ENCODE measurements at regions not wholly inside any gene's neighbourhood (a gene's known extent, or its start where the extent isn't known, plus 50 kb on each side); places are given as distances from the start of the nearest gene placed in this dataset.

DNA sequence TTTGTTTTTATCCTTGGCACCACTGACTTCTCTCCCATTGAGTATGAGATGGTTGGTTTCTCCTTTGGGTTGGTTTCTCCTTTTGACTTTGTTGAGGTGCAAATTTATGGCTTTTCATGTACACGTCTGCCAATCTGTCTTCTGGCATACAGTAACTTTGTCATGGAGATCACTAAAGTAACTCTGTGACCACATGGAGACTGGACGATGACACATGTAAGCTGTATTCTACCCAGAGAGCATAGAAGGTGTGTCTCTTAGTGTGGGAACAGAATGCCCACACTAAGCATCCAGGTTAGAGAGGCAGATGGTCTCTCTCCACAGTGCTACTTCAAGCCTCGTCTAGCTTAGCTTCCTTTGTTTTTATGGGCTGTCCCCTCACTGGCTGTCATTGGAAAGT lies 897.5 kb downstream of the SUCLG1 start:
- no peak for ATAC-seq
- 48 to 49% methylated on average over 3 of the region's 3 CpGs for WGBS, 2 donors
- intact Hi-C loops (cut with DNase I), result no loop called here

DNA sequence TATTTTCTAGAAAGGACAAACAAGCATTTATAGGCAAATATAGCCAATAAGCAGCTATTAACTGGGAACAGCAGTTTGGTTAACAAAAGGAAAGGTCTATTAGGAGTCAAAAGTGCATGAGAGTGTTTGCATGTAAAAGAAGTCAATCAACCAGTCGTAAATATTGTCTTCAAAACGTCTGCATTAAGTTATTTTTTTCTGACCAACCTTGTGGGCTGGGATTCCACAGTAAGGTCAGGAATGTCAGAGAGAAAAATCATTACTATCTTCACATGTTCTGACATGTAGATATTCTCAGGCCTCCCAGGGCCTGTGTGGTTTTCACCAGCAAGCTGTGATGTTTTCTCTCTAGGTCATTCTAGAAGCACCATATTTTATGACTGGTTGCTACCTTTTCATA lies 922.5 kb downstream of the SUCLG1 start:
- no peaks in the 10 kb centered on the region for H3K36me3 ChIP-seq (replicated peaks in 1 of 2; ENCODE audit: insufficient read depth in 1 of 2, low read depth in 2 of 2)
- H3K27ac ChIP-seq, result no peak overlapping the region
- no peak overlapping the region for H3K4me3 ChIP-seq
- no peaks in the 10 kb centered on the region for H3K4me1 ChIP-seq
- TF ChIP-seq, protein P1, sequence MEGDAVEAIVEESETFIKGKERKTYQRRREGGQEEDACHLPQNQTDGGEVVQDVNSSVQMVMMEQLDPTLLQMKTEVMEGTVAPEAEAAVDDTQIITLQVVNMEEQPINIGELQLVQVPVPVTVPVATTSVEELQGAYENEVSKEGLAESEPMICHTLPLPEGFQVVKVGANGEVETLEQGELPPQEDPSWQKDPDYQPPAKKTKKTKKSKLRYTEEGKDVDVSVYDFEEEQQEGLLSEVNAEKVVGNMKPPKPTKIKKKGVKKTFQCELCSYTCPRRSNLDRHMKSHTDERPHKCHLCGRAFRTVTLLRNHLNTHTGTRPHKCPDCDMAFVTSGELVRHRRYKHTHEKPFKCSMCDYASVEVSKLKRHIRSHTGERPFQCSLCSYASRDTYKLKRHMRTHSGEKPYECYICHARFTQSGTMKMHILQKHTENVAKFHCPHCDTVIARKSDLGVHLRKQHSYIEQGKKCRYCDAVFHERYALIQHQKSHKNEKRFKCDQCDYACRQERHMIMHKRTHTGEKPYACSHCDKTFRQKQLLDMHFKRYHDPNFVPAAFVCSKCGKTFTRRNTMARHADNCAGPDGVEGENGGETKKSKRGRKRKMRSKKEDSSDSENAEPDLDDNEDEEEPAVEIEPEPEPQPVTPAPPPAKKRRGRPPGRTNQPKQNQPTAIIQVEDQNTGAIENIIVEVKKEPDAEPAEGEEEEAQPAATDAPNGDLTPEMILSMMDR (IDR thresholded peaks at IDR 0.05), result no peak
- no peak for TF ChIP-seq POLR2A (IDR thresholded peaks at IDR 0.05)
- DNase-seq, result no peak
- WGBS, 2 donors, result 28 to 33% methylated on average over 2 of the region's 2 CpGs
- no peaks in the 10 kb centered on the region for H3K27me3 ChIP-seq
- intact Hi-C loops (cut with DNase I), result no loop called here
- no peak for ATAC-seq
- no peaks in the 10 kb centered on the region for H3K9me3 ChIP-seq

More for the DNA sequence above, 897.5 kb downstream of the SUCLG1 start:
- no peak for DNase-seq
- H3K4me1 ChIP-seq, result no peaks in the 10 kb centered on the region
- H3K9me3 ChIP-seq, result no peaks in the 10 kb centered on the region
- no peak overlapping the region for H3K4me3 ChIP-seq
- H3K27me3 ChIP-seq, result no peaks in the 10 kb centered on the region
- no peaks in the 10 kb centered on the region for H3K36me3 ChIP-seq (replicated peaks in 1 of 2; ENCODE audit: insufficient read depth in 1 of 2, low read depth in 2 of 2)
- TF ChIP-seq, protein P1 (IDR thresholded peaks at IDR 0.05), result no peak
- no peak for TF ChIP-seq POLR2A (IDR thresholded peaks at IDR 0.05)
- H3K27ac ChIP-seq, result no peak overlapping the region

DNA sequence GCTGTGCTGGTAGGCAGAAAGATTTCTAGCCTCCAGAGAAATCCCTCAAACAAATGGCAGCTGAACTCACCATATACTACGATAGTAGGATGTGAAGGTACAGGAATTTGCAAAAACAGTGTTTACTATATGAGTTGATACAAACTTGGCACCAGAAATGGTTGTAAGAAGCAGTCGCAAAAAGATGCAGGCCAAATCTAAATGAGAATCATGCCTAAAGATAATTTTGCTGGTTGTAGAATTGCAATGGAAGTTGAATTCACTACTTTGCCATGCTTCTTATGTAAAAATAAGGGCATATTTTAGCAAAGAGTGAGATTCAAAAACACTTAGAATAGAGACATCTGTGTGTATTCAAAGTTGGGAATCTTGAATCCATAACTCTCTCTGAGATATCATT lies 924.7 kb downstream of the SUCLG1 start:
- no peak for TF ChIP-seq POLR2A (IDR thresholded peaks at IDR 0.05)
- TF ChIP-seq, protein P1 (IDR thresholded peaks at IDR 0.05), result no peak
- no peaks in the 10 kb centered on the region for H3K36me3 ChIP-seq (replicated peaks in 1 of 2; ENCODE audit: insufficient read depth in 1 of 2, low read depth in 2 of 2)
- no peaks in the 10 kb centered on the region for H3K4me1 ChIP-seq
- no peak for DNase-seq
- intact Hi-C loops (cut with DNase I), result no loop called here
- no peak for ATAC-seq
- H3K27ac ChIP-seq, result no peak overlapping the region
- WGBS, 2 donors, result 77 to 78% methylated on average over 2 of the region's 2 CpGs
- no peaks in the 10 kb centered on the region for H3K27me3 ChIP-seq
- H3K9me3 ChIP-seq, result no peaks in the 10 kb centered on the region
- H3K4me3 ChIP-seq, result no peak overlapping the region

DNA sequence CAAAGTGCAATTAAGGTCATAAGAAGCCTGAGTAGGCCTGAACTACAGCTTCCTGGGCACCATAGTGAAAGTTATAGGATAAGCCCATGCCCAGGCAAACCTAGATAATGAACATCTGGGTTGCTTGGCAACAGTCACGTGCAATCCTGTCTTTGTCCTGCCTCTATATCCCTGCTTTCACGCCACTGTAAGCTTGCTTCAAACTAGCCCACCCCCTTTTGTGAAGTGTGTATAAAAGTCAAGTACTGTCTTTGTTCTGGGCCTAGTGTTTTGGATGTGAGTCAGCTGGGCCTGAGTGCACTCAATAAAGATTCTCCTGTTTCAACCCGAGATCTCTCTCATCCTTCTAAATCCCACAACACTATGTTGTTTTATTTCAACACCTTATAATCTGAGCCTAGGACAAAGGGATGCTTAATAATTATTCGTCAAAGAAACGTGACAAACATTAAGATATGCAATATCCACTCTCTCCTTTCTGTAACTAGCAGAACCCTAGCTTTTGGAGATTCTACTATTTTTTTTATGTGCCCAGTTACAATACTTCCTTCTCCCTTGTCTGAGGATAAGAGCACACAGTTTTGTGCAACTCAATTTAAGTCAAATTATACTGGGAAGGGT lies 927.8 kb downstream of the SUCLG1 start:
- 59 to 60% methylated on average over 5 of the region's 5 CpGs for WGBS, 2 donors
- no peak overlapping the region for H3K27ac ChIP-seq
- TF ChIP-seq POLR2A (IDR thresholded peaks at IDR 0.05), result no peak
- TF ChIP-seq, protein P1 (IDR thresholded peaks at IDR 0.05), result no peak
- H3K27me3 ChIP-seq, result no peaks in the 10 kb centered on the region
- ATAC-seq (no peak), DNase-seq (no peak)
- H3K9me3 ChIP-seq, result no peaks in the 10 kb centered on the region
- no peak overlapping the region for H3K4me3 ChIP-seq
- no peaks in the 10 kb centered on the region for H3K4me1 ChIP-seq
- intact Hi-C loops (cut with DNase I), result no loop called here
- H3K36me3 ChIP-seq (replicated peaks in 1 of 2; ENCODE audit: insufficient read depth in 1 of 2, low read depth in 2 of 2), result no peaks in the 10 kb centered on the region

DNA sequence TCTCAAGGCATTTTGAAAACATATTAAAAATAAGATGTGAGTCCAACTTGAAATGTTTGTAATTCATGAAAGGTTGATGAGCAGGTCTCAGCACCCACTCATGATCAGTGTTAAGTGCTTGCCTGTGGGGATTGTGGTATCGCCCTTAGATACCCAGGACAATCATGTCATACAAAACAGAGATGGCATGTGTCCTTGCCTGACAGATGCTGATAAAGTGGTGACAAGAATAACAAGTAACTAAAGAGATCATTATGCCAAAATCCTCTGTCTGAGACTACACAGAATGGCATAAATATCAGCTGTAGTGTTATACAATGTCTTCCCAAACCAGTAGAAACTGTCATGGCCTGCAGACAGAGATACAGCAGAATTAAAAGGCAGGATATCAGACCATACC lies 930.3 kb downstream of the SUCLG1 start:
- Histone ChIP-seq H3K9me3 (no peaks in the 10 kb centered on the region), H3K27ac (no peak overlapping the region), H3K36me3 (replicated peaks in 1 of 2; ENCODE audit: insufficient read depth in 1 of 2, low read depth in 2 of 2) (no peaks in the 10 kb centered on the region), H3K4me3 (no peak overlapping the region), H3K4me1 (no peaks in the 10 kb centered on the region), H3K27me3 (no peaks in the 10 kb centered on the region)
- ATAC-seq (no peak), DNase-seq (no peak)
- intact Hi-C loops (cut with DNase I), result no loop called here
- no peak for TF ChIP-seq POLR2A (IDR thresholded peaks at IDR 0.05)
- TF ChIP-seq, protein P1 (IDR thresholded peaks at IDR 0.05), result no peak
- 70 to 73% methylated on average over 1 of the region's 1 CpG for WGBS, 2 donors

Data from body of pancreas (tissue), 4 donors.